Gastrocnemius medialis (tissue), 4 donors: ENCODE measurements at regions not wholly inside any gene's neighbourhood (a gene's known extent, or its start where the extent isn't known, plus 50 kb on each side); places are given as distances from the start of the nearest gene placed in this dataset.

Experiments used
- CTCF ChIP-seq, 5 experiments: fragments of 450-650 bp in 3 of 5; fragments of 200-600 bp in 2 of 5; sonication (generic) in 2 of 5; IDR thresholded peaks in 4 of 5; conservative IDR thresholded peaks in 1 of 5; 1 replicate in 4 of 5; 2 replicates in 1 of 5; pipeline ENCODE4 v1.5.1; 2016 to 2019; ENCODE audit warnings: antibody characterized with exemption in 5 of 5, mild to moderate bottlenecking in 3 of 5, moderate library complexity in 3 of 5
- POLR2A ChIP-seq, 2 donors: fragments of 450-650 bp; IDR thresholded peaks; one replicate each; pipeline ENCODE4 v1.6.1; 2017; ENCODE audit warnings: antibody characterized with exemption in 2 of 2, mild to moderate bottlenecking in 2 of 2, moderate library complexity in 2 of 2

- no peak for TF ChIP-seq CTCF (IDR thresholded peaks at IDR 0.05 in 4 of 5, conservative IDR thresholded peaks at IDR 0.05 in 1 of 5)
- TF ChIP-seq POLR2A (IDR thresholded peaks at IDR 0.05): no peak
These were observed 849.9 kb upstream of the GHITM start for GRCh38 chr10:83289373-83289772.
